Psoas muscle (tissue), 7 donors: ENCODE measurements at regions not wholly inside any gene's neighbourhood (a gene's known extent, or its start where the extent isn't known, plus 50 kb on each side); places are given as distances from the start of the nearest gene placed in this dataset.

ENCODE experiments used
- ATAC-seq, 4 donors: fragments of 200-7000 bp; cut with Tn5 transposase; one replicate each; pipeline ENCODE4 v1.9.1; 2020; ENCODE audit warnings: moderate library complexity in 3 of 4, mild to moderate bottlenecking in 2 of 4
- DNase-seq, 2 donors: peaks; one replicate each; pipeline ENCODE4 v3.0.0-alpha.2; 2020
- H3K27ac ChIP-seq: fragments of 200-600 bp; one replicate; pipeline ENCODE4 v1.8.0; 2022
- H3K27me3 ChIP-seq, 3 donors: fragments of 200-600 bp in 1 of 3; one replicate each; pipeline versions ENCODE4 v1.6.1 to v1.8.0; 2013 to 2022; ENCODE audit warnings: low read length in 2 of 3, mild to moderate bottlenecking in 2 of 3, moderate library complexity in 1 of 3; ENCODE audit not compliant: insufficient read depth in 3 of 3
- H3K36me3 ChIP-seq, 2 donors: fragments of 200-600 bp in 1 of 2; one replicate each; pipeline versions ENCODE4 v1.6.1 to v1.8.0; 2013 to 2022; ENCODE audit warnings: low read depth in 1 of 2, mild to moderate bottlenecking in 1 of 2, moderate library complexity in 1 of 2; ENCODE audit not compliant: insufficient read depth in 1 of 2
- H3K4me1 ChIP-seq: fragments of 200-600 bp; one replicate; pipeline ENCODE4 v1.8.0; 2022
- H3K4me3 ChIP-seq: fragments of 200-600 bp; one replicate; pipeline ENCODE4 v1.8.0; 2022; ENCODE audit warnings: mild to moderate bottlenecking
- H3K9me3 ChIP-seq: fragments of 200-600 bp; one replicate; pipeline ENCODE4 v1.8.0; 2022
- WGBS, 3 donors: extraction: QIAGEN DNeasy Blood & Tissue Kit; methylation state at CpG; one replicate each; pipeline versions ENCODE4 v1.1.6 to v1.1.7; 2013; 5-methylcytosine and 5-hydroxymethylcytosine counted together
- intact Hi-C, 2 donors: fragments of 100-400 bp; cut with DNase I; formaldehyde crosslinking; loops; one replicate each; pipeline versions ENCODE4 v1.11.0 to v1.14.2; 2022
- TF ChIP-seq, protein P1 (sequence below): fragments of 200-600 bp; IDR thresholded peaks from one replicate; pipeline ENCODE4 v1.8.0; 2022; ENCODE audit warnings: antibody characterized with exemption
- donor health status: healthy with polysubstance abuse.
- donor health status: DM: no; HTN: no; CAD: no; lungs with moderate emphysema.
- donor health status: Bipolar disorder and iron deficiency.
- donor health status: healthy.
- donor health status: DM: yes; HTN: yes; CAD: no.
- donor health status: DM: no; HTN: no; CAD: no.
- donor health status: DM: yes; HTN: yes; CAD: no.

DNA sequence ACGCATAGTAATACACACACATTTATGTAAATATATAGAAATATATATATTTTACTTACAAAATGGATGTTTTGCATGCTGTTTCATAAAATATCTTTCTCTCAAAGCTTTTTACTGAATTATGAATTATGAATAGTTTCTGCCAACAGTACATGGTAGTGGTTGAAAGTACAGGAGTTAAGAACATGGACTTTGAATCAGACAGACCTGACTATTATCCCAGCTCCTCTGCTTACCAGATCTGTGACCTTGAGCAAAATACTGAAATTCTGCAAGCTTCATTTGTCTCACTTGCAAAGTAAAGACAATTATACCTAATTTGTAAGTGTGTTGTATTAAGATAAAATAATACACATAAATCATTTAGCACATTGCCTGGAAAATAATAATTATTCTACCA lies 459.5 kb downstream of the EPM2A start:
- Histone ChIP-seq H3K4me1 (peaks cover 2% of the 10 kb centered on the region), H3K9me3 (no peaks in the 10 kb centered on the region), H3K27ac (no peak overlapping the region), H3K4me3 (no peak overlapping the region), H3K36me3 (no peaks in the 10 kb centered on the region), H3K27me3 (no peaks in the 10 kb centered on the region)
- no peak for DNase-seq
- TF ChIP-seq, protein P1, sequence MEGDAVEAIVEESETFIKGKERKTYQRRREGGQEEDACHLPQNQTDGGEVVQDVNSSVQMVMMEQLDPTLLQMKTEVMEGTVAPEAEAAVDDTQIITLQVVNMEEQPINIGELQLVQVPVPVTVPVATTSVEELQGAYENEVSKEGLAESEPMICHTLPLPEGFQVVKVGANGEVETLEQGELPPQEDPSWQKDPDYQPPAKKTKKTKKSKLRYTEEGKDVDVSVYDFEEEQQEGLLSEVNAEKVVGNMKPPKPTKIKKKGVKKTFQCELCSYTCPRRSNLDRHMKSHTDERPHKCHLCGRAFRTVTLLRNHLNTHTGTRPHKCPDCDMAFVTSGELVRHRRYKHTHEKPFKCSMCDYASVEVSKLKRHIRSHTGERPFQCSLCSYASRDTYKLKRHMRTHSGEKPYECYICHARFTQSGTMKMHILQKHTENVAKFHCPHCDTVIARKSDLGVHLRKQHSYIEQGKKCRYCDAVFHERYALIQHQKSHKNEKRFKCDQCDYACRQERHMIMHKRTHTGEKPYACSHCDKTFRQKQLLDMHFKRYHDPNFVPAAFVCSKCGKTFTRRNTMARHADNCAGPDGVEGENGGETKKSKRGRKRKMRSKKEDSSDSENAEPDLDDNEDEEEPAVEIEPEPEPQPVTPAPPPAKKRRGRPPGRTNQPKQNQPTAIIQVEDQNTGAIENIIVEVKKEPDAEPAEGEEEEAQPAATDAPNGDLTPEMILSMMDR: no peak
- WGBS, 3 donors: 91 to 100% (median 98%) methylated on average over 1 of the region's 1 CpG
- ATAC-seq: no peak
- intact Hi-C loops: no loop called here

DNA sequence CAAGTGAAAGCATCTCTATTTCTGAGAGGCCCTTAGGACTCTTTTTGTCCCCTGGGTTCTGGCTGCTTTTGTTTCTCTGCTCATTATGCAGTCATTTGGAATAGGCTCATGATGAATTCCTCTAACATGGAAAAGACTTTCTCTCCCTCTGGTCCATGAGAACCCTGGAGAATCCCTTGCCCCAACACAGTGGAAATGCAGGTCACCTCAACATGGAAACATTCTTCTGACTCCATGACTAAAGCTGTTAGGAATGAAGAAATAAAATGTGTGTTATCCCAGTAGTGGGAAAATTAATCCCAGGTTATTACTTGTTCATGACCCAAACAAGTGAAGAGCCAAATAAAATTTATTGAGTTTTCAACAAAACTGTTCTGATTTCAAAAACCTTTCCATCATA lies 458.6 kb downstream of the EPM2A start:
- TF ChIP-seq, protein P1: no peak
- Histone ChIP-seq H3K4me1 (peaks cover 2% of the 10 kb centered on the region), H3K9me3 (no peaks in the 10 kb centered on the region), H3K36me3 (no peaks in the 10 kb centered on the region), H3K27ac (no peak overlapping the region), H3K4me3 (no peak overlapping the region), H3K27me3 (no peaks in the 10 kb centered on the region)
- intact Hi-C loops: no loop called here
- DNase-seq (no peak), ATAC-seq (no peak)

DNA sequence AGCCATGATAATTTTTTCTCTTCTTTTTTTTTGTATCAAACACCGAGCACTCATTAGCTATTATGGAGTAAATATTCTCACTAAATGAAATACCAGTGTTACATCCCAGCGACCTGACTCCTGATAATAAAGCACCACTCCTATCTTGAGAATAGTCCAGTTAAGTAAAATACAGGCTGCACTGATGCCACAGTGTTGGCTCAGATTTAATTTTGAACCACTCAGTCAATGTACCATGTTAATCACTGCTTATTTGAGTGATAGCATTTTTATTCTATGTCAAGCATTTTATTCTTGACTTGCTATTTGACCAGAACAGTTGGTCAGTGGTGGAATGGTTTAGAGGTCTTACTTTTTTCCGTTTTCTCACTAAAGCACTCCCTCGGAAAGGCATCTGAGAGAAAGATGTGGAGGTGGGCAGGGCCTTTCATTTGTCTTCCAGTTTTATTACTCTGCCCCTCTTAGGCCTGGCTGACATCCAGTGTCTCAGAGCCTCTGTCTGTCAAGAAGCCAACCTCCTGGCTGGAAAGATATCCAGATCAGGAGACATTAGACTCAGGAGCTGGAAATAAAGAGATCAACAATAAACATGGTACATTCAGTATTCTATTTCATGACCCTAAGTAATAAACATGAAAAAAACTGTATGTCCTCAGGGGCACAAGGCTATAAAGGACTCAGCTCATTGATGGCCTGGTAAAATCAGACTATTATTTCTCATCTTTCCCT lies 457.8 kb downstream of the EPM2A start:
- Histone ChIP-seq H3K4me3 (no peak overlapping the region), H3K9me3 (no peaks in the 10 kb centered on the region), H3K27me3 (no peaks in the 10 kb centered on the region), H3K27ac (no peak overlapping the region), H3K4me1 (peaks cover 2% of the 10 kb centered on the region), H3K36me3 (no peaks in the 10 kb centered on the region)
- intact Hi-C loops: no loop called here
- DNase-seq (no peak), ATAC-seq (no peak)
- 72 to 83% (median 80%) methylated on average over 4 of the region's 4 CpGs for WGBS, 3 donors
- TF ChIP-seq, protein P1: no peak

DNA sequence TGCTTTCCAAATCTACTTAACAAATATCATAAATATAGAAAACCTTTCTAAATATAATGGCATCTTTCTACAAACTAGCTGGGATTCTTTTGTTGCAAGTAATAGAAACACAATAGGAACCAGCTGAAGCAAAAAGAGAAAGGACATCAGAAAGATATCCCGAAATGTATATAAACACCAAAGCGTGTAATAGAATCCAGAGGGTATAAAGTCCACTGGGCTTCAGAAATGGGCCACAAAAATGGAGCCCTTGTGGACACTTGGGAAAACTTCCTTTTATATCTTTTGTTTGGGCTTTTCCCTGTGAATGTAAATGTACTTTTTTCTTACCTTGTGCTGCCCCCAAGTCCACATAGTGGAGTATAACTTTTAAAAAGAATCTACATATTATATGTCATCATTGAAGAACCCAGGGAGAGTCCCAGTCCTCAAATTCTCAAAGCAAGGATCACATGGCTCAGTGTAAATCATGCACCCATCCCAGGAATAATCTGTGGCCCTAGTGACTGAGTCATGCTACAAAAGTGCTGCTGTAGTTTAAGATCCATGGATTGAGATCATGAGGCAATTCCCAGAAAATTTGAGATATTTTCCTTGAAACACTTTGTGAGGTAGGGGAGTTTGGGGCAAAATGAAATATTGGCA lies 457.0 kb downstream of the EPM2A start:
- TF ChIP-seq, protein P1: no peak
- no peak for ATAC-seq
- no peaks in the 10 kb centered on the region for H3K9me3 ChIP-seq
- H3K27me3 ChIP-seq: no peaks in the 10 kb centered on the region
- no peak for DNase-seq
- no peak overlapping the region for H3K27ac ChIP-seq
- intact Hi-C loops: no loop called here
- no peaks in the 10 kb centered on the region for H3K36me3 ChIP-seq
- H3K4me1 ChIP-seq: peaks cover 2% of the 10 kb centered on the region
- no peak overlapping the region for H3K4me3 ChIP-seq
- 86 to 91% (median 88%) methylated on average over 2 of the region's 2 CpGs for WGBS, 3 donors
